Neural crest cell (in vitro differentiated cells): ENCODE measurements at regions not wholly inside any gene's neighbourhood (a gene's known extent, or its start where the extent isn't known, plus 50 kb on each side); places are given as distances from the start of the nearest gene placed in this dataset.

Experiments
- DNase-seq: peaks from one replicate; pipeline ENCODE4 v3.0.0; 2021; ENCODE audit warnings: low read depth, mixed read lengths, low spot score
- H3K27ac Mint-ChIP-seq: one replicate; pipeline ENCODE4 v1.8.0; 2021; ENCODE audit warnings: mild to moderate bottlenecking, mixed read lengths; ENCODE audit not compliant: unreplicated experiment
- H3K27me3 Mint-ChIP-seq: 2 replicates; pipeline ENCODE4 v1.8.0; 2021; ENCODE audit warnings: low read depth, mild to moderate bottlenecking, mixed read lengths
- H3K36me3 Mint-ChIP-seq: 2 replicates; pipeline ENCODE4 v1.8.0; 2021; ENCODE audit warnings: low read depth, mild to moderate bottlenecking, mixed read lengths
- H3K4me1 Mint-ChIP-seq: 2 replicates; pipeline ENCODE4 v1.8.0; 2021; ENCODE audit warnings: mixed read lengths
- H3K4me3 Mint-ChIP-seq: one replicate; pipeline ENCODE4 v1.8.0; 2021; ENCODE audit warnings: mild to moderate bottlenecking, mixed read lengths
- H3K9me3 Mint-ChIP-seq: 2 replicates; pipeline ENCODE4 v1.8.0; 2021; ENCODE audit warnings: mixed read lengths
- CTCF ChIP-seq: fragments of 200-600 bp; sonication (generic); conservative IDR thresholded peaks from 2 replicates; pipeline ENCODE4 v1.5.0; 2021; ENCODE audit warnings: antibody characterized with exemption, mild to moderate bottlenecking

- Mint-ChIP-seq H3K4me3 (no peak overlapping the region), H3K9me3 (no peaks in the 10 kb centered on the region), H3K27me3 (no peaks in the 10 kb centered on the region), H3K4me1 (peaks cover 16% of the 10 kb centered on the region), H3K36me3 (no peaks in the 10 kb centered on the region), H3K27ac (no peak overlapping the region)
- no peak for TF ChIP-seq CTCF
- no peak for DNase-seq
Observed at GRCh38 chr2:200189964-200190363, 116.5 kb upstream of the SPATS2L start.

GRCh38 chr2:200193331-200193730 lies 113.2 kb upstream of the SPATS2L start:
- no peak for TF ChIP-seq CTCF
- Mint-ChIP-seq H3K27ac (no peak overlapping the region), H3K4me1 (no peaks in the 10 kb centered on the region), H3K36me3 (no peaks in the 10 kb centered on the region), H3K9me3 (no peaks in the 10 kb centered on the region), H3K4me3 (no peak overlapping the region), H3K27me3 (no peaks in the 10 kb centered on the region)
- DNase-seq = no peak

GRCh38 chr2:200193791-200194190 lies 112.7 kb upstream of the SPATS2L start:
- no peaks in the 10 kb centered on the region for H3K4me1 Mint-ChIP-seq
- no peak overlapping the region for H3K27ac Mint-ChIP-seq
- TF ChIP-seq CTCF = no peak
- no peak for DNase-seq
- H3K4me3 Mint-ChIP-seq = no peak overlapping the region
- no peaks in the 10 kb centered on the region for H3K9me3 Mint-ChIP-seq
- no peaks in the 10 kb centered on the region for H3K27me3 Mint-ChIP-seq
- H3K36me3 Mint-ChIP-seq = no peaks in the 10 kb centered on the region

GRCh38 chr2:200194746-200195145 lies 111.7 kb upstream of the SPATS2L start:
- Mint-ChIP-seq H3K4me3 (no peak overlapping the region), H3K27ac (no peak overlapping the region), H3K4me1 (no peaks in the 10 kb centered on the region), H3K9me3 (no peaks in the 10 kb centered on the region), H3K36me3 (no peaks in the 10 kb centered on the region), H3K27me3 (no peaks in the 10 kb centered on the region)
- no peak for TF ChIP-seq CTCF
- DNase-seq = no peak

DNA sequence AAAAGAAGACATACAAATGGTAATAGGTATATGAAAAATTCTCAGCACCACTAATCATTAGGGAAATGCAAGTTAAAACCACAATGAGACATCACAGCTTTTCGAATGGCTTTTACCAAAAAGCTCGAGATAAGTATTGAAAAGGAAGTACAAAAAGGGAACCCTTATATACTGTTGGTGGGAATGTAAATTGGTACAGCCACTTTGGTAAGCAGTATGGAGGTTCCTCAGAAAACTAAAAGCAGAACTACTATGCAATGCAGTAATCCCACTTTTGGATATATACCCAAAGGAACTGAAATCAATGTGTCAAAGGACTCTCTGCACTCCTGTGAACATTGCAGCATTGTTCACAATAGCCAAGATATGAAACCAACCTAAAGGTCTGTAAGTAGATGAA lies 107.5 kb upstream of the SPATS2L start:
- Mint-ChIP-seq H3K4me1 (peaks cover 6% of the 10 kb centered on the region), H3K27me3 (no peaks in the 10 kb centered on the region), H3K36me3 (no peaks in the 10 kb centered on the region), H3K27ac (no peak overlapping the region), H3K4me3 (no peak overlapping the region), H3K9me3 (no peaks in the 10 kb centered on the region)
- DNase-seq = no peak
- TF ChIP-seq CTCF = no peak
